Heart right ventricle (tissue), 16 donors: ENCODE measurements at regions not wholly inside any gene's neighbourhood (a gene's known extent, or its start where the extent isn't known, plus 50 kb on each side); places are given as distances from the start of the nearest gene placed in this dataset.

Experiments used
- ATAC-seq, 8 donors: fragments of 200-7000 bp; cut with Tn5 transposase; one replicate each; pipeline ENCODE4 v1.9.1; 2020; ENCODE audit warnings: mild to moderate bottlenecking in 8 of 8, moderate library complexity in 8 of 8, moderate number of reproducible peaks in 1 of 8
- DNase-seq, 2 donors: peaks; one replicate each; pipeline ENCODE4 v3.0.0-alpha.2; 2020
- H3K27ac ChIP-seq, 10 donors: fragments of 200-600 bp; sonication (generic) in 2 of 10; one replicate each; pipeline versions ENCODE4 v1.5.0 to v1.8.0; 2020 to 2022; ENCODE audit warnings: mild to moderate bottlenecking in 3 of 10
- H3K27me3 ChIP-seq, 7 donors: fragments of 200-600 bp; one replicate each; pipeline ENCODE4 v1.8.0; 2021 to 2022; ENCODE audit warnings: mild to moderate bottlenecking in 2 of 7
- H3K36me3 ChIP-seq, 9 donors: fragments of 200-600 bp; sonication (generic) in 1 of 9; one replicate each; pipeline versions ENCODE4 v1.5.0 to v1.8.0; 2020 to 2022; ENCODE audit warnings: mild to moderate bottlenecking in 2 of 9
- H3K4me1 ChIP-seq, 9 donors: fragments of 200-600 bp; sonication (generic) in 1 of 9; one replicate each; pipeline versions ENCODE4 v1.5.0 to v1.8.0; 2020 to 2022; ENCODE audit warnings: mild to moderate bottlenecking in 4 of 9
- H3K4me3 ChIP-seq, 10 donors: fragments of 200-600 bp; sonication (generic) in 2 of 10; one replicate each; pipeline versions ENCODE4 v1.5.0 to v1.8.0; 2020 to 2022; ENCODE audit warnings: mild to moderate bottlenecking in 7 of 10, moderate library complexity in 2 of 10
- H3K9me3 ChIP-seq, 11 donors: fragments of 200-600 bp in 10 of 11; sonication (generic) in 2 of 11; one replicate each; pipeline versions ENCODE4 v1.5.0 to v1.8.0; 2013 to 2022; ENCODE audit warnings: mild to moderate bottlenecking in 2 of 11, control low read depth in 1 of 11, moderate library complexity in 1 of 11
- WGBS, 2 donors: extraction: QIAGEN DNeasy Blood & Tissue Kit; methylation state at CpG; one replicate each; pipeline ENCODE4 v1.1.7; 2013; ENCODE audit warnings: inconsistent platforms in 1 of 2; 5-methylcytosine and 5-hydroxymethylcytosine counted together
- intact Hi-C, 10 donors: fragments of 100-400 bp; cut with DNase I; formaldehyde crosslinking; loops; one replicate each; pipeline versions ENCODE4 v1.11.1 to v1.14.2; 2022
- TF ChIP-seq, protein P1 (sequence below), 9 donors: fragments of 200-600 bp; sonication (generic) in 2 of 9; IDR thresholded peaks; one replicate each; pipeline versions ENCODE4 v1.5.0 to v1.8.0; 2021 to 2022; ENCODE audit warnings: antibody characterized with exemption in 9 of 9, mild to moderate bottlenecking in 5 of 9, moderate library complexity in 1 of 9
- donor health status: Arrhythmogenic right ventricular cardiomyopathy.
- donor health status: ischemic (EF 13 %, LVEDD 7.1; RV severe dilation, severe dysfunction).
- donor health status: healthy with polysubstance abuse.
- donor health status: DM: no; HTN: yes; CAD: no.
- donor health status: DM: no; HTN: no; CAD: no.
- donor health status: ischemic (EF 25% LVEDD 6.9; RV normal size, moderate dysfunction).
- donor health status: ischemic (EF 25% LVEDD 5.7; RV mildly dilated, moderate dysfunction).
- donor health status: healthy.
- donor health status: DM: yes; HTN: yes; CAD: no.
- donor health status: Ischemic cardiomyopathy.
- donor health status: ischemic (EF 35%, LVEDD 5.7; RV mildly dilated, moderate dysfunction).
- donor health status: nonischemic (EF 11% LVEDD 7.7; RV severe dilation, severe dysfunction).
- donor health status: DM: yes; HTN: yes; CAD: no.
- donor health status: PGD.
- donor health status: ischemic (EF 29% LVEDD 5.4; RV normal size, mild dysfunction).
- donor health status: nonischemic (EF 23%, LVEDD 6.1; RV moderate dilation, normal function).

GRCh38 chr2:105635564-105635963, 109.1 kb upstream of the NCK2 start:
- H3K9me3 ChIP-seq: no peaks in the 10 kb centered on the region
- DNase-seq: no peak
- H3K27me3 ChIP-seq: peaks cover 0 to 4% (median 0%) of the 10 kb centered on the region in 7 donors
- no peak overlapping the region for H3K4me3 ChIP-seq
- H3K36me3 ChIP-seq: no peaks in the 10 kb centered on the region
- no peak for ATAC-seq
- intact Hi-C loops: no loop called here
- H3K4me1 ChIP-seq: no peaks in the 10 kb centered on the region
- H3K27ac ChIP-seq: no peak overlapping the region
- WGBS, 2 donors: 84 to 86% methylated on average over 7 of the region's 7 CpGs
- TF ChIP-seq, protein P1, sequence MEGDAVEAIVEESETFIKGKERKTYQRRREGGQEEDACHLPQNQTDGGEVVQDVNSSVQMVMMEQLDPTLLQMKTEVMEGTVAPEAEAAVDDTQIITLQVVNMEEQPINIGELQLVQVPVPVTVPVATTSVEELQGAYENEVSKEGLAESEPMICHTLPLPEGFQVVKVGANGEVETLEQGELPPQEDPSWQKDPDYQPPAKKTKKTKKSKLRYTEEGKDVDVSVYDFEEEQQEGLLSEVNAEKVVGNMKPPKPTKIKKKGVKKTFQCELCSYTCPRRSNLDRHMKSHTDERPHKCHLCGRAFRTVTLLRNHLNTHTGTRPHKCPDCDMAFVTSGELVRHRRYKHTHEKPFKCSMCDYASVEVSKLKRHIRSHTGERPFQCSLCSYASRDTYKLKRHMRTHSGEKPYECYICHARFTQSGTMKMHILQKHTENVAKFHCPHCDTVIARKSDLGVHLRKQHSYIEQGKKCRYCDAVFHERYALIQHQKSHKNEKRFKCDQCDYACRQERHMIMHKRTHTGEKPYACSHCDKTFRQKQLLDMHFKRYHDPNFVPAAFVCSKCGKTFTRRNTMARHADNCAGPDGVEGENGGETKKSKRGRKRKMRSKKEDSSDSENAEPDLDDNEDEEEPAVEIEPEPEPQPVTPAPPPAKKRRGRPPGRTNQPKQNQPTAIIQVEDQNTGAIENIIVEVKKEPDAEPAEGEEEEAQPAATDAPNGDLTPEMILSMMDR (IDR thresholded peaks at IDR 0.05): no peak

DNA sequence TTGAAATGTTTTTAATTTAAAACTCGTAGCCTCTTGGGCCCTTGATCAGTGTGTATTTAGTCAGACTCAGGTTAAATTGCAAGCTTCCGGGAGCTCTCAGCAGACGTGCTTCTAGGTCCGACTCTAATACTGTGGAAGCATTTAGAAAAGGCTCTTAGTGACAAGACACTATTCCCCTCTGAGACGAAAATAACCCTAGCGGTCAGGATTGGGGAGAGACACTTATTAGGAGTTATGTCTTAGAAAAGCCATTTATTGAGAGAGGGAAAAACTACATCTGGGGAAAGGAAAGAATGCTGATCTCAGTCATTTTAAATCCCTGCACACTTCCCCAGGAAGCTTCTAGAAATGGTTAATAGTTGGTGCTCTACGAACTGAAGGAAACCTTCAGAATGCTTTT, 110.5 kb upstream of the NCK2 start:
- TF ChIP-seq, protein P1 (IDR thresholded peaks at IDR 0.05): peak in 1 of 9 donors; percentile 9
- 65 to 68% methylated on average over 7 of the region's 7 CpGs for WGBS, 2 donors
- peak in 1 of 8 donors; percentile 71 for ATAC-seq
- intact Hi-C loops: no loop called here
- Histone ChIP-seq H3K27me3 (peaks cover 0 to 4% (median 0%) of the 10 kb centered on the region in 7 donors), H3K27ac (peak overlapping the region in 1 of 10 donors; percentile 11), H3K9me3 (no peaks in the 10 kb centered on the region), H3K36me3 (no peaks in the 10 kb centered on the region), H3K4me1 (no peaks in the 10 kb centered on the region), H3K4me3 (no peak overlapping the region)
- DNase-seq: no peak

DNA sequence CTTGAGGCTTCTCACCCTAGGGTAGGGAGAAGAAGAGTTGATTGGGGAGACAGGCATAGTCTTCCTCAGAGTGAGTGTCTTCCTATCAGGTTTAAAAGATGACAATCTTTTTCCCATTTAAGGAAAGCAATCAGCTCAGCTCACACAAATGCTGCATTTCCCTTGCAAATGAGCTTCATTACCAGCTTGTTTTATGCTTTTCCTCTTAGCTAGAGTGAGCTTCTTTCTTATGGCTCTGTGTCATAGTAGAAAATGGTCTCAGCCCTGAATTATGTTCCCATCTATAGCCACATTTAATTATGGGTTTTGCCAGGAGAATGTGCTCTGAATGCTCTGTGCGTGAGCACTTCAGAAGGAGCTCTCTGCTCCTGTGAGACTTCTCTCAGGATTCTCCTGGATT, 112.8 kb upstream of the NCK2 start:
- ATAC-seq: no peak
- 96 to 100% methylated on average over 1 of the region's 1 CpG for WGBS, 2 donors
- Histone ChIP-seq H3K36me3 (no peaks in the 10 kb centered on the region), H3K9me3 (no peaks in the 10 kb centered on the region), H3K27me3 (peaks cover 0 to 4% (median 0%) of the 10 kb centered on the region in 7 donors), H3K4me1 (no peaks in the 10 kb centered on the region), H3K4me3 (no peak overlapping the region), H3K27ac (no peak overlapping the region)
- TF ChIP-seq, protein P1 (IDR thresholded peaks at IDR 0.05): no peak
- no peak for DNase-seq
- intact Hi-C loops: no loop called here

DNA sequence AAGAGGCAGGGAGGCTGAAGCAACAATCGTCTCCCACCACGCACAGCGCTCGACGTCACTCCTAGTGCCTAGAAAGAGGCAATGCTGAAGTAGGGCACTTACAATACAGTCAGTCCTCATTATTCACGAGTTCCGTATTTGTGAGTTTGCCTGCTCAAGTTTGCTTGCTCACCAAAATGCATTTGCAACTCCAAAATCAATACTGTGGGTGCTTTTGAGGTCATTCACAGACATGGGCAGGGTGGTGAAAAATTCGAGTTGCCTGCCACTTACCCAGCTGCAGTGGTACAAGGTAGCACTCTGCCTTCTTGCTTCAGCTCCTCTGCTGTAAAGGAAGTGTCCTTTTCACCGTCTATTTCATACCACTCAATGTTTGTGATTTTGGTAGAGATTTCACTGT, 113.7 kb upstream of the NCK2 start:
- Histone ChIP-seq H3K27ac (no peak overlapping the region), H3K27me3 (peaks cover 0 to 6% (median 0%) of the 10 kb centered on the region in 7 donors), H3K4me1 (no peaks in the 10 kb centered on the region), H3K9me3 (no peaks in the 10 kb centered on the region), H3K4me3 (no peak overlapping the region), H3K36me3 (no peaks in the 10 kb centered on the region)
- TF ChIP-seq, protein P1 (IDR thresholded peaks at IDR 0.05): no peak
- intact Hi-C loops: no loop called here
- ATAC-seq (no peak), DNase-seq (no peak)
- WGBS, 2 donors: 87 to 88% methylated on average over 9 of the region's 9 CpGs
